ENCODE measurements at regions not wholly inside any gene's neighbourhood (a gene's known extent, or its start where the extent isn't known, plus 50 kb on each side); places are given as distances from the start of the nearest gene placed in this dataset.
"Not testable (repeated sequence)": the region's sequence is repeated elsewhere in the genome, so short reads cannot be mapped to it uniquely, and the experiment has no call there.

DNA sequence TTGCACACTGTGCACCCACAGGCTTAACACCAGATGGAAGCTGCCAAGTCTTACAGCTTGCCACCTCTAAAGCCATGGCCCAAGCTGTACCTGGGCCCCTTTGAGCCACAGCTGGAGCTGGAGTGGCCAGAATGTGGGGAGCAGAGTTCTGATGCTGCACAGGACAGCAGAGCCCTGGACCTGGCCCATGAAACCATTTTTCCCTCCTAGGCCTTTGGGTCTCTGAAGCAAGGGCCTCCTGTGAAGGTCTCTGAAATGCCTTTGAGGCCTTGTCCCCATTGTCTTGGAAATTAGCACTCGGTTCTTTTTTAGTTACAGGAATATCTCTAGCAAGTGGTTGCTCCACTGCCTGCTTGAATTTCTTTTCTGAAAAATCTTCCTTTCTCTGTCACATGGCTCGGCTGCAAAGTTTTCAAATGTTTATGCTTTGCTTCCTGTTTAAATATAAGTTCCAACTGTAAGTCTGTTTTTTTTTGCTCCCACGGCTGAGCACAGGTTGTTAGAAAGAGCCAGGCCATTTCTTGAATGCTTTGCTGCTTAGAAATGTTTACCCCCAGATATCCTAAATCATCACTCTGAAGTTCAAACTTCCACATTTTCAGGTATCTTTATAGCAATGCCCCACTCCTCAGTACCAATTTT is 156.8 kb upstream of the GORAB start:
- DNase-seq, result no peak

DNA sequence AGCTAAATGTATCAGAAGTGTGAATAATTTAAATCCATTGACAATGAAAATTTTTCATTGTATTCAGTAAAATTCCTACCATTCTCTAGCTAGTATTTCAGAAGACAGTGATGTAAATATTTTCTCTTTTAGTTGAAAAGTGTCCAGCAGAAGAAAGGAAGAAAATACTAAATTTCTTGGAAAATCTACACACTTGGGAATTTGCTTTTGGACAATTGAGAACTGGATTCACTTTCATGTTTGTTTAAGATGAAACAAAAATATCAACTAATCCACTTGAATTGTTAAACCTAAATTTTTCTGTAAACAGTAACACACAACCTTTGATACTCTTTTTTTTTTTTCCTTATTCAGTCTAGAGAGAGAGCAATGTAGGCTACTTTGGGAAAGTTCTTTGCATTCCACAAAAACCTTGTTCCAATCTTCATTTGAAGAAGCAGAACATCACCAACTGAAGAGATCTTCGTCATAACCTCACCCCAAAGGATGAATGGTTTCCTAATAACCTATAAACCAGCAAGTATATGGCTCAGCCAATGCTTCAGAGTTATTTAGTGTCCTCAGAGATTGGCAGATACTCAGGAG is 155.1 kb upstream of the GORAB start:
- no peak for DNase-seq

DNA sequence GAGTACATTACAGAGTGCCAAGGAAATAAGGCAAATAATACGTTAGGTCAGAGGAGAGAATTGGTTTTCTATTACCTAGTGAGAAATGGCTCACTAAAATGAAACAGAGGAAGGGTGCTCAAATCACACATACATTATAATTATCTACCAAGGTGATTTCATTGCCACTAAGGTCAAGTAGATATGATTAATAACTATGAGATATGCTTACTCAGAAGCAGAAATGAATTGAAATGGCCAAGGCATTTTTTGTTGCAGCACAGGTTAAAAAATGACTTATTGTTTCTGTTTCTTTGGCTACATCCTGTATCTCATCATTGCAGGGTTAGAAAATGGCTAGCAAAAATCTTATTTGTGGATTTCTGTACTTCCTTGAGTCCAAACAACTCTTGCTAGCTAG is 154.5 kb upstream of the GORAB start:
- DNase-seq, result no peak

DNA sequence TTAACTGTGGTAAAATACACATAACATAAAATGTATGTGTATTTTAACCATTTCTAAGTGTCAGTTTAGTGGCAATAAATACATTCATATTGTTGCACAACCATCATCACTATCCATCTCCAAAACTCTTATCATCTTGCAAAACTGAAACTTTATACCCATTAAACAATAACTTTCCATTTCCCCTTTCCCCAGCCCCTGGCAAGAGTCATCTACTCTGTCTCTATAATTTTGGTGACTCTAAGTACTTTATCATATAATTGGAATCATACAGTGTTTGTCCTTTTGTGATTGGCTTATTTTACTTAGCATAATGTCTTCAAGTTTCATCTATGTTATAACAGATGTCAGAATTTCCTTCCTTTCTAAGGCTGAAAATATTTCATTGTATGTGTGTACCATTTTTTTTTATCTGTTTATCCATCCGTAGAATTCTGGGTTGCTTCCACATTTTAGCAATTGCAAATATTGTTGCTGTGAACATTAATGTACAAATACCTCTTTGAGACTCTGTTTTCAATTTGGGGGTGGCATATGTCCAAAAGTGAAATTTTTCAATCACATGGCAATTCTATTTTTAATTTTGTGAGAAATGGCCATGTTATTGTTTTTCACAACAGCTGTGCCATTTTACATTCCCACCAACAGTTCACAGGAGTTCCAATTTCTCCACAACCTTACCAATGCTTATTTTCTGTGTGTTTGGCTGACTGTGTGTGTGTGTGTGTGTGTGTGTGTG is 153.9 kb upstream of the GORAB start:
- peak in 1 of 2 donors; percentile 8 for DNase-seq

DNA sequence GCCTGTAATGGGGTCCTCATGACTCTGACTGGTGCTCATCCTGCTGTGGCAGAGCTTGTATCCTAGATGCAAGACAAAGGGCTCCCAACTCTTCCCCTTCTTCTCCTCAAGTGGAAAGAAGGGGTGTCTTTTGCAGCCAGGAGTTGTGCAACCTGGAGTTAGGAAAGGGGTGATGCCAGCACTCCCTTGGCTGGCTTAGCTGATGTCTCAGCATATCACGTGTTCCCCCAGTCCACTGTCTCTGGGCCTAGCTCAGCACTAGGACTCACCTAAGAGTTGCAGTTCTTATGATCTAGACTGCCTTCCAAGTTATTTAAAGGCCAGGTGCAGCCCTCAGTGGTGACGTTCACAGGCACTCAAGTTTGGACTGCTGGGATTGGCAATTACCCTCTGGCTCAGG is 146.2 kb upstream of the GORAB start:
- no peak for DNase-seq

DNA sequence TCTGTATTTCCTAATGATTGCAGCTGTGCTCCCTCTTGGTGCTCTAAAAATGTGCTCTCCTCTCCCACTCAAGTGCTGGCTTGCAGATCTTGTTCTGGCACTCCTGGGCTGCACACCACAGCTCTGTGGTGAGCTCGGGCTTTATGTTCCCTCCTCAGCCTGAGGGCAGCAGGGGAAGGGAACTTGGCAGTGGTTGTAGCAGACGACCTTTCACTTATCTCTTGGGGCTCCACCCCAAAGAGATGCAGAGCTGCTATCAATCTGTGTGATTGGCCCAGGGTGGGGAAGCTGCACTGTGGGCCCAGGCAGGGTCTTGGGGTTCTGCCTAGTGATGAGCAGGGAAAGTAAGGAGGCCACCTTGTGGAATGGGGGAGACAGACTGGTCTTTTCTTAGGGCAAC is 143.5 kb upstream of the GORAB start:
- no peak for DNase-seq

DNA sequence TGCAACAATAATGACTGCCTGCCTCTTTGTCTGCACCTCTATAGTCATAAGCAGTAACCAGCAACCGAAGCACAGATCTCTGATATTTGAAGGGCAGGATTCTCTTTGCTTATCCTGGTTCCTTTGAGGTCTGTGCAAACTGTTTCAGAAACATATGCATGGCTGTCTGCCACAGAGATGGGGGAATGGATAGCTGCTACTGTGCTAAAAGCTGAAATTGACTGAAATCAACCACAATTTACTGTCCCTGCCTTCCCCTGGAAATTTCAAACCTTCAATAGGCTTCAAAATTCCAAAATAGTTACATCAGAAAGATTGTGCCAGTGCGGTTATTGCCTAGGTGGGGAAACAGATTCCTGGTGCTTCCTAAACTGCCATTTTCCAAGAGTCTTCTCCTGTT is 136.8 kb upstream of the GORAB start:
- no peak for DNase-seq

DNA sequence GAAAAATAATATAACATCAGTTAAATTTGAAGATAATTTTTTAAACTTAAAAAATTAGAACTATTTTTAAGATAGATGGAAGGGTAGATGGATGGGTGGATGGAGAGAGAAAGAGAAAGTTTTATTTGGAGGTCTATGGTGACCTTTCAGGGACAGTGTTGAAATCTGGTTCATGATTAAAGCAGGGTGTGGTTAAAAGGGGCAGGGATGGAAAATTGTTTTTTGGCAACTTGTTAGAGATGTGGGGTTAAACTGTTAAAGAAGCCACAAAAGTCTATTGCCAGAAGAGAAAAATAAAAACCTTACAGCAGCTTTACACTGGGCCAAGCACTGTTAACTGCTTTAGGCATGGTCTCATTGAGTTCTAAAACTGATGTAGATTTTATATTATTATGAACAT is 134.9 kb upstream of the GORAB start:
- no peak for DNase-seq

DNA sequence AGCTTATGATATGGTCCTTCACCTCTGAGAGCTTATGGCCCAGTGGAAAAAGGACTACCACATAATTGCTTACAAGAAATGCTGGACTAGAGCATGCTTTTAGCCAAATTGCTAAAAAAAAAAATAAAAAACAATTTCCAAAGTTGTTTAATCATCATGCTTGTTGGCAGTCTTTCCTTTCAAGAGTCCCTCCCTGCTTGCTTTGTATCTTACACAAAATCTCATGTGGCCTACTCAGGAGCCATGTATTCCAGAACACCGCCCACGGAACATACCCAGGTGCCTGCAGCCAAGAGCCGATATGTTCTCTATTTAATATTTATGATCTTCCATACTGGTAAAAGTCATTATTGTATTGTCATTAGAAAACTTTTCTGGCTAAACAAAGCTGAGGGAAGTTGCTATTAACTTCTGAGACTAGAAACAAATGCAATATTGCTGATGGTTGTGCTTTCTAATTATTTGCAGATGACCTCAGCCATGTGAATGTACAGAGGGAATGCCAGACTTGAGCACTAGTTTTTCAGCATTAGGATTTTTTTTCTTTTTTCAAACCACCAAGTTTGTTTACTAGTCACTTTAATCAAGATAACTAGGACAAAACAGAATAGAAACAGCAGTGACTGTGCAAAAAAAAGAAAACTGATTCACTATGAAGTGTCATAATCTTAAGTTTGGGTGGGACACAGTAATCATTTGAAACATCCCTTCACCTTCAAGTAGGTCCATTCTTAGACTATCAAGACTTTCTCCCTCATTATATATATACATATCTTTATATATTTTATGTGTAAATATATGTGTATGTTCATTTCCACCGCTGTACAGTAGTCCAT is 129.3 kb upstream of the GORAB start:
- DNase-seq, result no peak

DNA sequence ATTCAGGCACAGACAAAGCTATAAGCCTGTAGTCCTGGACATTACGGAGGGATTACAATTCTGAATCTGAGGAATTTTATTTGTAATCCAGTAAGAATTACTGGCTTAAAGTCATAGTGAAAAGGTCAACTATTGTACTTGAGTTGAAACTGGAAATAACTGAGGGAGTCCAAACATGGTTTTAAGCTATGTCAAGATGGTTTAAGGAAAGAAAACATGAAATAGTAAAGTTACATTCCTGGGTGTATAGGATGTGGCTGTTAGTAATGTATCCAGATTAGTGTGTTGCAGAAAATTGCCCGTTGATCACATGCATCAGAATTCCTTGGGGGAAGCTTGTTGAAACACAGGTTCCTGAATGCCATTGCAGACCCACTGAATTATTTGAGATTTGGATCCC is 124.8 kb upstream of the GORAB start:
- no peak for DNase-seq

DNA sequence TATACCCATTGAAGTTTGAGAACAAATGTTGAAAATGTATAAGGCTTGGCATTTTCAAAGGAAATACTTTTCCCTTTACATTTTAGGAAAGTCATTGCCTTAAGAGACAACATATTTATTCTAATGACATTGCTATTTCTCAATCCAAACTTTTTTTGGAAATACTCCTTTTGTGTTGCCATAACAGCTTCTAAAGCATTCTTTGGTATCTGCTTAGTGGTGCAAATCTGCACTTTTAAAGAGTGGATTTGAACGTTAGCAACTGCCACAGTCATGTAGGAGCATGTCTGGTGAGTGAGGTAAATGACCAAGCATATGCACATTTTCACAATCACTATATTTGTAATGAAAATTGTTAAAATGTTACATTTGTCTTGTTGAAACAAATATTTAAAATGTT is 124.4 kb upstream of the GORAB start:
- no peak for DNase-seq

DNA sequence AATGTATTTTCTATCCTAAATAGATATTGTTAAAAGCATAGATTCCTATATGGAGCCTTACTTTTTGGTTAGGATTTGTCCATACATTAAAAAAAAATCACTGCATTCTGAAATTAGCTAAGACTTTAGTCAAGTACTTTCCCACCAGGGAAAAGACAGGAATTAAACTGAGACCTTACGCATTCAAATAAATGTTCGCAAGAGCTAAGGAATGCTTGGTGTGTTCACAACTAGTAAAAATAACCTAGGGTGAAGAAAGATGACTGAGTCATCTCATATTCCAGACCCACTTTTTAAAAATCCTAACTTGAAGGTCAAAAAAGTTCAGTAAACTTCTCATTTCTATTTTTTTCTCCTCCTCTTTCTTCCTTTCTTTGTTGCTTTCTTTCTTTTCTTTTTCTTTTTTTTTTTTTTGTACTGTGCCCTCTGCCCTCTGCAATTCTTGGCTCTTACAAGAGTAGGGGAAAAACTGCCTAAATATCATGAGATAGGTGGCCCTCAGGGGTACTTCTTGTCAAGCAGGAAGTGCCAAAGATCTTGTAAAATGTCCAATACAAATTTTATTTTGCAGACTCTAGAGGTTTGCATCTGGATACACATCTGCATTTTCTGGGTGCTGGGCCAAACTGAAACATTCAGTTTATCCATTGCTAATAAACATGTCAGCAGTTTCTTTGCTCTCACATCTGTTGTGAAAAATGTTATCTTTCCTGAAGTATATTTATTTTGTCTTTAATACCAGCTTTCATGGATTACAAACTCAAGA is 121.4 kb upstream of the GORAB start:
- no peak for DNase-seq

DNA sequence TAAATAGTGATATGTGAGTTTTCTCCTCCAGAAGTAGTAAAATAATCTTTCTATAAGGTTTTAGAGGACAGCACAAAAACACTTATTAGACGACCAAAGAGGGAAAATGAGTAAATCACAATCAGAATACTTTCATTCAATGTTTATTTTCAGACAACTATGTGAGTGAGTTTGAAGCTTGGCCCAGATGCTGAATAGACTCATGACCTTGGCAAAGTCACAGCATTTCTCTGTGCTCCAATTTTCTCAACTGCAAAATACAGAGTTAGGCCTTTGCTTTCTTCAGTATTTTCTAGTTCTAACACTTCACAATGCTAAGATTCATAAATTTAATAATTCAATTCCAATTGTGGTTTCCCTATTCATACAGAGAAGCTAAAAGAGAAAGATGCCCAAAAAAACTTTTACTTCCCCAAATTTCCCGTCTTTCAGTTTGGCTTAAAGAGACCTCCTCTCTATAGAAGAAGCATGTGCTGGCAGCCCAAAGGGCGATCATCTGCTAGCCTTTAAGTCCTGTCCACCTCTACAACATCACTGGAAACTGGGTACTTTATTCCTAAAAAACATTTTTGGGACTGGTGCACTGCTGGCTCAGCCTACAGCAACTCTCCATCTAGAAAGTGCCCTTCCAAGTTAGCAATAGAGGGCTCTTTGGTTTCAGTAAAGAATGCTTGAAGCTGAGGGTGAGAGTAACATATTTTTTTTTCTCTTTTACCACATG is 116.8 kb upstream of the GORAB start:
- DNase-seq, result no peak

DNA sequence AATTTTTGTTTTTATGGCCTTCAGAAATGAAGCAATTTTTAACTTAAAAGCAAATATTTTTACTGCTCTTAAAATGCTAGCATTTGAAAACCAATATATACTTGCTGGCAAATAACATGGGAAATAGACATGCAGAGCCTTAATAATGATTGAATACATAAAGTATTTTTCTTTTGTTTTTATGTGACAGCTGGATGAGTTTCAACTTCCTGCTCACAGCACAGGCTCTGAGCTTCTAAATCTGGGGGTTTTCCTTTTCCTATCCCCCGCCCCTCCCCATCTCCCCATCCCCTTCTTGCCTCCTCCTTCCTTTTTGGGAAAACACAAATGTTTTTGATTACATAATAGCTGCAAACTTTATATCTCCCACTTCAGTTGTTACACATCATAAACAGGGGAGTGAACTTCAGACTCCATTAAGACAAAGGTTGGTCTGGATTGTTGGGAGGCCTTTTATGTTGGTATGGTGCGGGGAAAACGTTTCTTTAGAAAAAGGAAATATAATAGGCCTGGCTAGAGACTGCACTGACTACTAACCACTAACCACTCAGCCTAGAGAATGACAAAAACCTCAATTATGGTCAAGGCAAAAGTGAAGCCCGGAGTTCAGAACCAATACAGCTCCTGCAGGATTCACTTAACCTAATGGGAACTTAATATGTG is 116.1 kb upstream of the GORAB start:
- no peak for DNase-seq

DNA sequence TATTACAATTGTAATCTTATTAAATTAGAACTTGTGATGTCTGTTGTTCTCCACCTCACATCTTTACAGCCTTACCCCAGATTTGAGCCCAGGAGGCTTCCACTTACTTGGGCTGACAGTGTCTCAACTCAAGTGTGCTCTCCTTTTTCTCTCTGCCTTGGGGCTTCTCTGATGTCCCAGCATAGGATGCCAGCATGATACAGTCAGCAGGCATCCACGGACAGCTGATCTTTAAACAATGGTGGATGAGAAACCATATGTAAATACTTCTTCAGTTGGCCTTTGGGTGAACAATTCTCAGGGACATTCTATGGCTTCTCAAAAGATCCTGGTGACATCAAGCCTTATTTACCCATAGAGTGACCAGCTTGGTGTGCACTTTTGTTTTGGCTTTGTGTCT is 107.6 kb upstream of the GORAB start:
- DNase-seq, result no peak

DNA sequence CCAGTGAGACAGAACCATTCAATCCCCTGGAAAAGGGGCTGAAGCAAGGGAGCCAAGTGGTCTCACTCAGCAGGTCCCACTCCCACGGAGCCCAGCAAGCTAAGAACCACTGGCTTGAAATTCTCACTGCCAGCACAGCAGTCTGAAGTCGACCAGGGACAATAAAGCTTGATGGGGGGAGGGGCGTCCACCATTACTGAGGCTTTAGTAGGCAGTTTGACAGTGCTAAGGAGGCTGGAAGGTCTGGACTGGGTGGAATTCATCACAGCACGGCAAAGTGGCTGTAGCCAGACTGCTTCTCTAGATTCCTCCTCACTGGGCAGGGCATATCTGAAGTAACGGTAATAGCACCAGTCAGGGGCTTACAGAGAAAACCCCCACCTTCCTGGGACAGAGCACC is 105.4 kb upstream of the GORAB start:
- DNase-seq, result no peak

DNA sequence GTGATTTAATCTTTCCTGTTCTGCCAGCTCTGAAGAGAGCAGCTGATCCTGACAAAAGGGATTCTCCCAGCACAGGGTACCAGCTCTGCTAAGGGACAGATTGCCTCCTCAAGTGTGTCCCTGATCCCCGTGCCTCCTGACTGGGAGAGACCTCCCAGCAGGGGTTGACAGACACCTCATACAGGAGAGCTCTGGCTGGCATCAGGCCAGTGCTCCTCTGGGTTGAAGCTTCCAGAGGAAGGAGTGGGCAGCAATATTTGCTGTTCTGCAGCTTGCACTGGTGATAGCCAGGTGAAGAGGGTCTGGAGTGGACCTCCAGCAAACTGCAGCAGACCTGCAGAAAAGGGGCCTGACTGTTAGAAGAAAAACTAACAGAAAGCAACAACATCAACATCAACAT is 105.0 kb upstream of the GORAB start:
- DNase-seq, result not testable (repeated sequence)

DNA sequence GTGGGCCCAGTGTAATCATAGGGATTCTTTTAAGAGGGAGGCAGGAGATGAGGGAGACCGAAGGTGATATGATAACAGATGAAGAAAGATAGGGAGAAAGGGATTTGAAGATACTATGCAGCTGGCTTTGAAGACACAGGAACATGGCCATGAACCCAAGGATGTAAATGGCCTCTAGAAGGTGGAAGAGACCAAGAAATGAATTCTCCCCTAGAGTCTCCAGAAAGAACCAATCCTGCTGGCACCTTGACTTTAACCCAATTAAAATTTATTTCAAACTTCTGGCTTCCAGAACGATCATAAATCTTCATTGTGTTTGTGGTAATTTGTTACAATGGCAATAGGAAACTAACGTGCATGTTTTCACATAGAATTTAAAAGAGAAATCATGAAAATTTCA is 95.0 kb upstream of the GORAB start:
- DNase-seq, result no peak

DNA sequence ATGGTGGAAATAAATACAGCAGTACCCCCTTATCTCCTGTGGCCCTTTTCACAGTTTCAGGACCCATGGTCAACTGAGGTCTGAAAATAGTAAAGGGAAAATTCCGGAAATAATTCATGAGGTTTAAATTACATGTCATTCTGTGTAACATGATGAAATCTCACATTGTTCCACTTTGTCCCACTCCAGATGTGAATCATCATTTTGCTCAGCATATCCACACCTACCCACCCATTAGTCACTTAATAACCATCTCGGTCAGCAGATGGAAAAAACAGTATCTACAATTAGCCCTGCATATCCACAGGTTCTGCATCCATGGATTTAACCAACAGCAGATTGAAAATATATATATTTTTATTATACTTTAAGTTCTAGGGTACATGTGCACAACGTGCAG is 86.9 kb upstream of the GORAB start:
- no peak for DNase-seq

DNA sequence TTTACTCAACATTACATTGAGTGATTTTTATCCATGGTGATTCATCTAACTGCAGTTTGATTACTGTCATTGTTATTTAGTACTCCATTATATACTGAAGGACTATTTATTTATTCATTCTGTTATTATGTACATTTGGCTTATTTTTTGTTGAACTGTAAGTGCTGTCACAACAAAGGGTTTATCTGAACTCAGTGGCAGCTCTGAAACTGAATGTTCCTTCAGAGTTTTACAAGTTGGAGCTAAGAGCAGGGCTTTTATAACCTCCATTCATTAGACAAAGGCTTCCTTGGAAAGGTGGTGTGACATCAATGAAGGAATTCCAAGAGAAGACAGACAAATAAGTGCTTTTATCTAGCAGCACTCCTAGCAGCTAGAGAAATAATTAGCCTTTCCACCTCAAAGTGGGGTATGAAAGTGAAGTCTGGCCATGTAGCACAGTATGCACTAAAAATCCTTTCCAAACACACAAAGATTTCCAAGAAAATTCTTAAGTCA is 83.3 kb upstream of the GORAB start:
- no peak for DNase-seq
